ENCODE measurements at regions not wholly inside any gene's neighbourhood (a gene's known extent, or its start where the extent isn't known, plus 50 kb on each side); places are given as distances from the start of the nearest gene placed in this dataset.
"Not testable (repeated sequence)": the region's sequence is repeated elsewhere in the genome, so short reads cannot be mapped to it uniquely, and the experiment has no call there.

DNA sequence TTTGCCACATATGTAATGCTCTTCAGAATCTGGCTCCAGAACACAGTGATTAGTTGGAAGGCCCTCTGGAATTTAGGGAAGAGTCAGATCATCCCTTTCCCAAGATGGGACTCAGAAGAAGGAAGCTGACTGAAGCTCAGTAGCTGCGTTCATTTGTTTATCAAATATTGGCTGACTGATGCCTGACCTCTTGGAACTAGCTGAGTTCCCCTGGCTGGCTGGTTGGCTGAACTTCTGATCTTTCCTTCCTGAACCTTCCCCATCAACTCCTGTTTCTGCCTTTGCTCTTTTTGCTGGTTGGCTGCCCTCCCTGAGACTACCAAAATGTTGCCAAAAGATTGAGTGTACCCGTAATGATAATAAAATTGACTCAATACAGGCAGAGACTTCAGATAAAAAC lies 866.5 kb upstream of the INTU start:
- DNase-seq = no peak
- no peaks in the 10 kb centered on the region for H3K9me3 ChIP-seq
- no peak overlapping the region for H3K4me3 ChIP-seq (ENCODE audit: low read depth, low read length)
- H3K4me1 ChIP-seq = no peaks in the 10 kb centered on the region
- no peaks in the 10 kb centered on the region for H3K36me3 ChIP-seq
- no peaks in the 10 kb centered on the region for H3K27me3 ChIP-seq
- TF ChIP-seq, protein P1, sequence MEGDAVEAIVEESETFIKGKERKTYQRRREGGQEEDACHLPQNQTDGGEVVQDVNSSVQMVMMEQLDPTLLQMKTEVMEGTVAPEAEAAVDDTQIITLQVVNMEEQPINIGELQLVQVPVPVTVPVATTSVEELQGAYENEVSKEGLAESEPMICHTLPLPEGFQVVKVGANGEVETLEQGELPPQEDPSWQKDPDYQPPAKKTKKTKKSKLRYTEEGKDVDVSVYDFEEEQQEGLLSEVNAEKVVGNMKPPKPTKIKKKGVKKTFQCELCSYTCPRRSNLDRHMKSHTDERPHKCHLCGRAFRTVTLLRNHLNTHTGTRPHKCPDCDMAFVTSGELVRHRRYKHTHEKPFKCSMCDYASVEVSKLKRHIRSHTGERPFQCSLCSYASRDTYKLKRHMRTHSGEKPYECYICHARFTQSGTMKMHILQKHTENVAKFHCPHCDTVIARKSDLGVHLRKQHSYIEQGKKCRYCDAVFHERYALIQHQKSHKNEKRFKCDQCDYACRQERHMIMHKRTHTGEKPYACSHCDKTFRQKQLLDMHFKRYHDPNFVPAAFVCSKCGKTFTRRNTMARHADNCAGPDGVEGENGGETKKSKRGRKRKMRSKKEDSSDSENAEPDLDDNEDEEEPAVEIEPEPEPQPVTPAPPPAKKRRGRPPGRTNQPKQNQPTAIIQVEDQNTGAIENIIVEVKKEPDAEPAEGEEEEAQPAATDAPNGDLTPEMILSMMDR (IDR thresholded peaks at IDR 0.05; ENCODE audit: low read depth, low read length) = no peak

DNA sequence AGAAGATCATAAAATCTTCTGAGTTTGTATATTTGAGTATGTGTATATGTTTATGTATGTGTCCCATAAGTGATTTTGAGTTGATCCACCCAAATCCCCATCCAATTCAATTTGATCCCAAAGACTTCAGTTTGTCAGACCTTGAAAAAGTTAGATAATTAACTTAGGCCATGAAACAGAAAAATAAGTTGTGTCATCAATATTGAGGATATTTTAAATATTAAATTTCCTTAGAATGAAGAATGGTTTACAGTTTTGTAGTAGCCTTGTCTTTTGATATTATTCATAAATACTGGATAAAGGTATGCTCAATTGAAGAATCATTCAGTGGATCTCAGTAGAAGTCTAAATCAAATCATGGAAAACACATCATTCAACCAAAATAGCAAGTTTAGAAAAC lies 864.4 kb upstream of the INTU start:
- DNase-seq = no peak
- Histone ChIP-seq H3K4me3 (ENCODE audit: low read depth, low read length) (no peak overlapping the region), H3K4me1 (no peaks in the 10 kb centered on the region), H3K36me3 (no peaks in the 10 kb centered on the region), H3K27me3 (no peaks in the 10 kb centered on the region), H3K9me3 (no peaks in the 10 kb centered on the region)
- TF ChIP-seq, protein P1 (IDR thresholded peaks at IDR 0.05; ENCODE audit: low read depth, low read length) = no peak

DNA sequence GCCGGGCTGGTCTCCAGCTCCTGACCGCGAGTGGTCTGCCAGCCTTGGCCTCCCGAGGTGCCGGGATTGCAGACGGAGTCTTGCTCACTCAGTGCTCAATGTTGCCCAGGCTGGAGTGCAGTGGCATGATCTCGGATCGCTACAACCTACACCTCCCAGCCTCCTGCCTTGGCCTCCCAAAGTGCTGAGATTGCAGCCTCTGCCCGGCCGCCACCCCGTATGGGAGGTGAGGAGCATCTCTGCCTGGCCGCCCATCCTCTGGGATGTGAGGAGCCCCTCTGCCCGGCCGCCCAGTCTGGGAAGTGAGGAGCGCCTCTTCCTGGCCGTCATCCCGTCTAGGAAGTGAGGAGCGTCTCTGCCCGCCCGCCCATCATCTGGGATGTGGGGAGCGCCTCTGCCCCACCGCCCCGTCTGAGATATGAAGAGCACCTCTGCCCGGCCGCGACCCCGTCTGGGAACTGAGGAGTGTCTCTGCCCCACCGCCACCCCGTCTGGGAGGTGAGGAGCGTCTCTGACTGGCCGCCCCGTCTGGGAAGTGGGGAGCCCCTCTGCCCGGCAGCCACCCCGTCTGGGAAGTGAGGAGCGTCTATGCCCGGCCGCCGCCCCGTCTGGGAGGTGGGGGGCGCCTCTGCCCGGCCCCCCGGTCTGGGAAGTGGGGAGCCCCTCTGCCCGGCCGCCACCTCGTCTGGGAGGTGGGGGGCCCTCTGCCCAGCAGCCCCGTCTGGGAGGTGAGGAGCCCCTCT lies 861.8 kb upstream of the INTU start:
- H3K4me1 ChIP-seq = not testable (repeated sequence)

DNA sequence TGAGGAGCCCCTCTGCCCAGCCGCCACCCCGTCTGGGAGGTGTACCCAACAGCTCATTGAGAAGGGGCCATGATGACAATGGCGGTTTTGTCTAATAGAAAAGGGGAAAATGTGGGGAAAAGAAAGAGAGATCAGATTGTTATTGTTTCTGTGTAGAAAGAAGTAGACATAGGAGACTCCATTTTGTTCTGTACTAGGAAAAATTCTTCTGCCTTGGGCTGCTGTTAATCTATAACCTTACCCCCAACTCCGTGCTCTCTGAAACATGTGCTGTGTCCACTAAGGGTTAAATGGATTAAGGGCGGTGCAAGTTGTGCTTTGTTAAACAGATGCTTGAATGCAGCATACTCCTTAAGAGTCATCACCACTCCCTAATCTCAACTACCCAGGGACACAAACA lies 861.1 kb upstream of the INTU start:
- DNase-seq; H3K27me3 ChIP-seq; H3K4me3 ChIP-seq (ENCODE audit: low read depth, low read length); H3K4me1 ChIP-seq; H3K36me3 ChIP-seq; H3K9me3 ChIP-seq: not testable (repeated sequence)

More for the DNA sequence above, 861.8 kb upstream of the INTU start:
- not testable (repeated sequence) for H3K36me3 ChIP-seq; H3K27me3 ChIP-seq; H3K4me3 ChIP-seq (ENCODE audit: low read depth, low read length); DNase-seq; H3K9me3 ChIP-seq

DNA sequence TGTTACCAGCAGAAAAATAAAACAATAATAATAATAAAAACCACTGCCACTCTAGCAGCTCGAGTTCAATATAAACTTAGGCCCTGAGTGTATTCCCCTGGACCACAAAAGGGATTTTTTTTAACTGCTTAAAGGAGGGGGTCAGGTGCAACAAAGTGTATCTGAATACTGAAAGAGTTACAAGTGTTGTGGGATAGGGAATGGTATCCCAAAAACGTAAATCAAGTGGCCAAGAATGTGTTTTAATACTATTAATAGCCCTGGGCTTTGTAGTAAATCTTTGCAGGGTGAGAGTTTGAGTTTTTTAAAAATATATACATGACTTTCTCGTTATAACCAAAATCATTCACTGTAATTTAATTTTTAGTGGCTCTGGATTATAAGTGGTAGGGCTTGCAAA lies 860.1 kb upstream of the INTU start:
- TF ChIP-seq, protein P1 (IDR thresholded peaks at IDR 0.05; ENCODE audit: low read depth, low read length) = no peak
- Histone ChIP-seq H3K9me3 (no peaks in the 10 kb centered on the region), H3K36me3 (no peaks in the 10 kb centered on the region), H3K4me3 (ENCODE audit: low read depth, low read length) (no peak overlapping the region), H3K4me1 (no peaks in the 10 kb centered on the region), H3K27me3 (no peaks in the 10 kb centered on the region)
- DNase-seq = no peak

DNA sequence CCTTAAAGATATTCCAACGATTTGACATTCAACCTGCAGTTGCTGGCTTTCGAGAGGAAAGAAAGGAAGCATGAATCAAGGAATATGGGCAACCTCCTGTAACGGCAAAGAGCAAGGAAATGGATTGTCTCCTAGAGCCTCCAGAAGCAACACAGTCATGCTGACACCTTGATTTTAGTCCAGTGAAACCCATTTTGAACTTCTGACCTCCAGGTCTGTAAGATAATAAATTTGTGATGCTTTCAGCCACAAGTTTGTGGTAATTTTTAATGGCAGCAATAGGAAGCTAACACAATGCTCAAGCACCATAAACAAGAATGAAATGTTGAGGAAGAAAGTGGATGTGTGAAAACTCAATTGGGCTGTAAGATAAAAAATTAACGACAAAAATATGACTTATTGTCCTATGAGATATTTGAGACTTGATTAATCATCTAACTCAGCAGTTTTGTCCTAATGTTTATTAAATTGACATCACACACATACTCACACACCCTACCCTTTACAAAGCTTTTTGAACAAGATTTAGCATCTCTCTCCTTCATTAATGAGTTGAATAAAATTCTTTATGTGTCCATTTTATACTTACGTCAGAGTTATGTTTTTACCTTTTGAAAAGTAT lies 857.2 kb upstream of the INTU start:
- TF ChIP-seq, protein P1 (IDR thresholded peaks at IDR 0.05; ENCODE audit: low read depth, low read length) = no peak
- H3K9me3 ChIP-seq = no peaks in the 10 kb centered on the region
- no peaks in the 10 kb centered on the region for H3K36me3 ChIP-seq
- no peak for DNase-seq
- no peaks in the 10 kb centered on the region for H3K27me3 ChIP-seq
- H3K4me1 ChIP-seq = no peaks in the 10 kb centered on the region
- H3K4me3 ChIP-seq (ENCODE audit: low read depth, low read length) = no peak overlapping the region

DNA sequence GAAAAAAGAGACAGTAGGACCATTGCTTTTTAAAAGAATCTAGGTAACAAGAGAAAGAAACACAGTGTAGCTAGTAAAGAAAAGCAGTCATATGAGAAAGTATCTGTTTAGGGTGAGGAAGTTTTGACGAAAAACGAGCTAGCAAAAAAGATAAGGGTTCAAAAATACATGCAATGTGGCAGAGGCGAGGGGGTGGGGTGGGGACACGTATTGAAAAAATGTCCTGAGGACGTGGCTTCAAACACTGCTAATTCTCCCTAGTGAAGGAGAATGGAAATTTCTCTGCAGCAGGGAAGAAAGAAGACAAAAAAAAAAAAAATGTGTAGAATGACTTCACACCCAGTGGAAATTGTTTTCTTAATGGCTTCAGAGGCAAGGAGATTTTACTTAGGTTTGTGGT lies 856.4 kb upstream of the INTU start:
- Histone ChIP-seq H3K36me3 (no peaks in the 10 kb centered on the region), H3K4me1 (no peaks in the 10 kb centered on the region), H3K27me3 (no peaks in the 10 kb centered on the region), H3K4me3 (ENCODE audit: low read depth, low read length) (no peak overlapping the region), H3K9me3 (no peaks in the 10 kb centered on the region)
- no peak for DNase-seq
- TF ChIP-seq, protein P1 (IDR thresholded peaks at IDR 0.05; ENCODE audit: low read depth, low read length) = no peak

Data from BE2C (cell line).